ENCODE measurements at regions not wholly inside any gene's neighbourhood (a gene's known extent, or its start where the extent isn't known, plus 50 kb on each side); places are given as distances from the start of the nearest gene placed in this dataset.

DNA sequence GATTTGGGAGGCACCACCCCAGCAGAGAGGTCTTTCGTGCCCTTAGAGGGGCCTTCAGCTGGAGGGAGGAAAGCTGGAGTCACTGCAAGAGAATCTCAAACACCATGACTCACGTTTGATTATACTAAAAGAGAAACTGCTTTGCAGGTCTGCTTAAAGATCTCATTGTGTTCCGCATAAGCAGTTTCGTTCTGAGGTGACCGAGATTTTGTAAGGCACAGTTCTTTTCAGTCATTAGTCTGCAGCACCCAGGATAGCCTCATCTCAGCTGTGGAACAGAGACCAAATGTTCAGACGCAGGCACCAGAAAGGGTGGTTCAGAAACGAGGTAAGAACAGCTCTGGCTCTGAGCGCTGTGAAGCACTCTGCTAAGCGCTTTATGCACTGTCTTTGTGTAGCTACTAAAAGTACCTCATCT is 71.2 kb upstream of the GTF3A start:
- ATAC-seq (peak; percentile 99), DNase-seq (ENCODE audit: low read depth, low spot score) (peak; percentile 89), FAIRE-seq (peak; percentile 99)
- in situ Hi-C loops (cut with MboI) = no loop called here
- CTCF ChIA-PET = interaction anchor here (0.7 to 2.9 kb wide), 9 partner anchors 8 to 473 kb away, joined by 3 to 24 read pairs (median 4); no protein-coding TSS in a partner anchor
- peak overlapping the region; percentile 89 for H2AFZ ChIP-seq (ENCODE audit: control insufficient read depth, low read depth, low read length)
- RAD21 ChIA-PET (ENCODE audit: unreplicated experiment) = interaction anchor here (0.9 to 1.8 kb wide), 8 partner anchors 9 to 473 kb away, joined by 3 to 8 read pairs (median 3); no protein-coding TSS in a partner anchor
- no peaks in the 10 kb centered on the region for H3K36me3 ChIP-seq (ENCODE audit: control insufficient read depth in 2 of 2, insufficient read depth in 2 of 2, low read length in 1 of 2)
- peak overlapping the region; percentile 19; the same call in 1 of the 2 replicates for H3K9ac ChIP-seq (ENCODE audit: control insufficient read depth, insufficient read depth, low read length)
- H3K9me3 ChIP-seq (replicated peaks; ENCODE audit: control insufficient read depth, insufficient read depth, low read length) = no peaks in the 10 kb centered on the region; the same call in 2 of the 3 replicates
- H3K4me1 ChIP-seq (ENCODE audit: control insufficient read depth, insufficient read depth, low read length) = peaks cover 12% of the 10 kb centered on the region
- SMC1A ChIA-PET (ENCODE audit: uncharacterized antibody, unreplicated experiment) = interaction anchor here (0.6 to 4.4 kb wide), 8 partner anchors 9 to 367 kb away, joined by 3 to 25 read pairs (median 3); partner anchors contain the start of gene GTF3A
- BruUV-seq (replicated peaks) = no TSS peak
- 2% methylated on average over 9 of the region's 9 CpGs for WGBS (ENCODE audit: insufficient coverage, insufficient replicate concordance, low lambda C conversion rate, missing lambda C conversion rate)
- peak overlapping the region; percentile 42; the same call in 1 of the 2 replicates for H3K4me3 ChIP-seq
- H4K20me1 ChIP-seq (ENCODE audit: control insufficient read depth, insufficient read depth) = no peaks in the 10 kb centered on the region
- peak overlapping the region; percentile 40; the same call in 1 of the 2 replicates for H3K27ac ChIP-seq (ENCODE audit: control insufficient read depth, insufficient read depth)
- H3K4me2 ChIP-seq (ENCODE audit: control insufficient read depth, insufficient read depth) = peak overlapping the region; percentile 91
- no peaks in the 10 kb centered on the region for H3K27me3 ChIP-seq (replicated peaks in 1 of 2; ENCODE audit: control insufficient read depth in 2 of 2, insufficient read depth in 2 of 2, low read length in 1 of 2)
- intact Hi-C loops (cut with micrococcal nuclease; ENCODE audit: unreplicated experiment) = loop anchor here (10.0 kb wide), 1 partner anchor 188 kb away; no protein-coding TSS in a partner anchor
- no peaks in the 10 kb centered on the region for H3K79me2 ChIP-seq (ENCODE audit: control insufficient read depth, insufficient read depth, low read length)
- POLR2A ChIA-PET = no interaction called here
- TF ChIP-seq MXI1 (IDR thresholded peaks at IDR 0.05; ENCODE audit: low read depth, low read length) (peak; percentile 37; the same call in 1 of the 2 replicates), NFIC (IDR thresholded peaks at IDR 0.05; ENCODE audit: low read depth, low read length) (peak; percentile 35; the same call in 1 of the 2 replicates), RAD21 (IDR thresholded peaks at IDR 0.05; ENCODE audit: insufficient read depth, low read depth, low read length) (0 out of 2 replicates have a peak, but pooled peaks have one; percentile 13), NBN (IDR thresholded peaks at IDR 0.05) (peak; percentile 56; the same call in 1 of the 2 replicates), BACH1 (IDR thresholded peaks at IDR 0.05; ENCODE audit: borderline replicate concordance) (peak; percentile 39; the same call in 1 of the 2 replicates), BCL11A (IDR thresholded peaks at IDR 0.05; ENCODE audit: low read depth, low read length) (peak; percentile 58; the same call in 1 of the 2 replicates), ASH2L (IDR thresholded peaks at IDR 0.05; ENCODE audit: borderline replicate concordance, low read depth) (no peak), CREB1 (IDR thresholded peaks at IDR 0.05; ENCODE audit: low read depth) (peak; percentile 33; the same call in 1 of the 2 replicates), YY1 (IDR thresholded peaks at IDR 0.05; ENCODE audit: low read depth, low read length) (0 out of 2 replicates have a peak, but pooled peaks have one; percentile 14), PAX8 (IDR thresholded peaks at IDR 0.05) (no peak), MTA2 (IDR thresholded peaks at IDR 0.05; ENCODE audit: low read depth) (peak; percentile 39; the same call in 1 of the 2 replicates), SPI1 (IDR thresholded peaks at IDR 0.05; ENCODE audit: borderline replicate concordance, insufficient read depth, low read depth, low read length) (peak; percentile 77), SMC3 (IDR thresholded peaks at IDR 0.05; ENCODE audit: borderline replicate concordance, low read length) (peak; percentile 19; the same call in 1 of the 2 replicates), TCF12 (IDR thresholded peaks at IDR 0.05; ENCODE audit: low read depth, low read length) (no peak), TCF3 (IDR thresholded peaks at IDR 0.05; ENCODE audit: borderline replicate concordance, insufficient read depth, low read depth, low read length) (no peak), RCOR1 (conservative IDR thresholded peaks at IDR 0.05; ENCODE audit: low read depth, low read length) (no peak), RUNX3 (IDR thresholded peaks at IDR 0.05; ENCODE audit: low read length) (peak; percentile 50), ATF7 (IDR thresholded peaks at IDR 0.05; ENCODE audit: low read depth) (peak; percentile 60), JUND (IDR thresholded peaks at IDR 0.05; ENCODE audit: low read depth, low read length) (0 out of 2 replicates have a peak, but pooled peaks have one; percentile 17), BRCA1 (IDR thresholded peaks at IDR 0.05; ENCODE audit: low read depth, low read length) (no peak), JUNB (IDR thresholded peaks at IDR 0.05) (peak; percentile 83)
- TF ChIP-seq, protein P1, sequence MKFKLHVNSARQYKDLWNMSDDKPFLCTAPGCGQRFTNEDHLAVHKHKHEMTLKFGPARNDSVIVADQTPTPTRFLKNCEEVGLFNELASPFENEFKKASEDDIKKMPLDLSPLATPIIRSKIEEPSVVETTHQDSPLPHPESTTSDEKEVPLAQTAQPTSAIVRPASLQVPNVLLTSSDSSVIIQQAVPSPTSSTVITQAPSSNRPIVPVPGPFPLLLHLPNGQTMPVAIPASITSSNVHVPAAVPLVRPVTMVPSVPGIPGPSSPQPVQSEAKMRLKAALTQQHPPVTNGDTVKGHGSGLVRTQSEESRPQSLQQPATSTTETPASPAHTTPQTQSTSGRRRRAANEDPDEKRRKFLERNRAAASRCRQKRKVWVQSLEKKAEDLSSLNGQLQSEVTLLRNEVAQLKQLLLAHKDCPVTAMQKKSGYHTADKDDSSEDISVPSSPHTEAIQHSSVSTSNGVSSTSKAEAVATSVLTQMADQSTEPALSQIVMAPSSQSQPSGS (IDR thresholded peaks at IDR 0.05; ENCODE audit: low read length) = peak; percentile 61; the same call in 1 of the 2 replicates
- TF ChIP-seq, protein P2, sequence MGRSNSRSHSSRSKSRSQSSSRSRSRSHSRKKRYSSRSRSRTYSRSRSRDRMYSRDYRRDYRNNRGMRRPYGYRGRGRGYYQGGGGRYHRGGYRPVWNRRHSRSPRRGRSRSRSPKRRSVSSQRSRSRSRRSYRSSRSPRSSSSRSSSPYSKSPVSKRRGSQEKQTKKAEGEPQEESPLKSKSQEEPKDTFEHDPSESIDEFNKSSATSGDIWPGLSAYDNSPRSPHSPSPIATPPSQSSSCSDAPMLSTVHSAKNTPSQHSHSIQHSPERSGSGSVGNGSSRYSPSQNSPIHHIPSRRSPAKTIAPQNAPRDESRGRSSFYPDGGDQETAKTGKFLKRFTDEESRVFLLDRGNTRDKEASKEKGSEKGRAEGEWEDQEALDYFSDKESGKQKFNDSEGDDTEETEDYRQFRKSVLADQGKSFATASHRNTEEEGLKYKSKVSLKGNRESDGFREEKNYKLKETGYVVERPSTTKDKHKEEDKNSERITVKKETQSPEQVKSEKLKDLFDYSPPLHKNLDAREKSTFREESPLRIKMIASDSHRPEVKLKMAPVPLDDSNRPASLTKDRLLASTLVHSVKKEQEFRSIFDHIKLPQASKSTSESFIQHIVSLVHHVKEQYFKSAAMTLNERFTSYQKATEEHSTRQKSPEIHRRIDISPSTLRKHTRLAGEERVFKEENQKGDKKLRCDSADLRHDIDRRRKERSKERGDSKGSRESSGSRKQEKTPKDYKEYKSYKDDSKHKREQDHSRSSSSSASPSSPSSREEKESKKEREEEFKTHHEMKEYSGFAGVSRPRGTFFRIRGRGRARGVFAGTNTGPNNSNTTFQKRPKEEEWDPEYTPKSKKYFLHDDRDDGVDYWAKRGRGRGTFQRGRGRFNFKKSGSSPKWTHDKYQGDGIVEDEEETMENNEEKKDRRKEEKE (IDR thresholded peaks at IDR 0.05) = no peak
